OCI-LY1 (cell line): ENCODE measurements at regions not wholly inside any gene's neighbourhood (a gene's known extent, or its start where the extent isn't known, plus 50 kb on each side); places are given as distances from the start of the nearest gene placed in this dataset.

Source experiments
- H2AFZ ChIP-seq: fragments of 200-600 bp; sonication (generic), shearing (Covaris generic); 2 replicates; pipeline ENCODE4 v1.6.0; 2014; ENCODE audit warnings: antibody characterized with exemption, mild to moderate bottlenecking, low read length
- H3F3A ChIP-seq: fragments of 200-600 bp; sonication (generic), shearing (Covaris generic); 2 replicates; pipeline ENCODE4 v1.6.0; 2014; ENCODE audit warnings: mild to moderate bottlenecking, antibody characterized with exemption, low read length, moderate library complexity; ENCODE audit not compliant: insufficient read depth
- H3K27ac ChIP-seq: fragments of 200-600 bp; sonication (generic); 2 replicates; pipeline ENCODE4 v1.5.1; 2014; ENCODE audit warnings: low read length, mixed run types, mild to moderate bottlenecking, low read depth; ENCODE audit not compliant: poor library complexity, severe bottlenecking
- H3K27me3 ChIP-seq: fragments of 200-600 bp; sonication (generic); 2 replicates; pipeline ENCODE4 v1.6.0; 2014; ENCODE audit warnings: antibody characterized with exemption, mild to moderate bottlenecking, low read length, moderate library complexity; ENCODE audit not compliant: insufficient read depth
- H3K36me3 ChIP-seq: fragments of 200-600 bp; sonication (generic); 2 replicates; pipeline ENCODE4 v1.6.1; 2014; ENCODE audit warnings: mild to moderate bottlenecking, antibody characterized with exemption, low read length, moderate library complexity, mixed read lengths; ENCODE audit not compliant: insufficient read depth
- H3K4me1 ChIP-seq: fragments of 200-600 bp; sonication (generic); 2 replicates; pipeline ENCODE4 v1.5.1; 2014; ENCODE audit warnings: mild to moderate bottlenecking, low read length, moderate library complexity; ENCODE audit not compliant: insufficient read depth, severe bottlenecking
- H3K4me2 ChIP-seq: fragments of 200-600 bp; sonication (generic), shearing (Covaris generic); 2 replicates; pipeline ENCODE4 v1.6.1; 2014; ENCODE audit warnings: low read length
- H3K4me3 ChIP-seq: fragments of 200-600 bp; sonication (generic); 2 replicates; pipeline ENCODE4 v1.5.1; 2014; ENCODE audit warnings: low read length, low read depth, mild to moderate bottlenecking, mixed read lengths; ENCODE audit not compliant: poor library complexity, severe bottlenecking
- H3K79me2 ChIP-seq: fragments of 200-600 bp; shearing (Covaris generic); 2 replicates; pipeline ENCODE4 v1.6.1; 2016; ENCODE audit warnings: mixed run types, low read length, mixed read lengths; ENCODE audit not compliant: insufficient read depth
- H3K9ac ChIP-seq: fragments of 200-600 bp; sonication (generic), shearing (Covaris generic); 2 replicates; pipeline ENCODE4 v1.6.1; 2014; ENCODE audit warnings: mild to moderate bottlenecking, low read length, mixed read lengths
- H3K9me2 ChIP-seq: fragments of 200-600 bp; sonication (generic), shearing (Covaris generic); 2 replicates; pipeline ENCODE4 v1.6.1; 2014; ENCODE audit warnings: low read depth, mild to moderate bottlenecking, low read length, mixed read lengths
- H3K9me3 ChIP-seq: fragments of 200-600 bp; shearing (Covaris generic); 2 replicates; pipeline ENCODE4 v1.6.1; 2014; ENCODE audit warnings: low read length, mixed read lengths
- H4K20me1 ChIP-seq: fragments of 200-600 bp; sonication (generic), shearing (Covaris generic); 2 replicates; pipeline ENCODE4 v1.6.0; 2016; ENCODE audit warnings: mild to moderate bottlenecking, low read length; ENCODE audit not compliant: insufficient read depth
- CTCF ChIP-seq: fragments of 200-600 bp; sonication (generic), shearing (Covaris generic); IDR thresholded peaks from 2 replicates; pipeline ENCODE4 v1.5.1; 2017; ENCODE audit warnings: mild to moderate bottlenecking, antibody characterized with exemption, low read length, moderate library complexity, mixed read lengths
- EZH2 ChIP-seq: fragments of 200-600 bp; sonication (generic), shearing (Covaris generic); IDR thresholded peaks from 2 replicates; pipeline ENCODE4 v1.8.0; 2017; ENCODE audit warnings: borderline replicate concordance, mixed run types, mild to moderate bottlenecking, antibody characterized with exemption, low read length, moderate library complexity, mixed read lengths

GRCh38 chr3:159818997-159819500 lies 169.6 kb upstream of the IL12A start:
- Histone ChIP-seq H3K27me3 (no peaks in the 10 kb centered on the region), H3F3A (no peaks in the 10 kb centered on the region), H3K9ac (no peak overlapping the region), H2AFZ (no peak overlapping the region), H3K36me3 (no peaks in the 10 kb centered on the region), H3K9me3 (no peaks in the 10 kb centered on the region), H3K79me2 (no peaks in the 10 kb centered on the region), H3K4me1 (no peaks in the 10 kb centered on the region), H3K9me2 (no peaks in the 10 kb centered on the region), H3K27ac (no peak overlapping the region), H3K4me3 (no peak overlapping the region), H3K4me2 (no peak overlapping the region), H4K20me1 (no peaks in the 10 kb centered on the region)
- no peak for TF ChIP-seq EZH2
- no peak for TF ChIP-seq CTCF

GRCh38 chr3:159819676-159820075 lies 169.0 kb upstream of the IL12A start:
- H3K4me2 ChIP-seq: no peak overlapping the region
- H3K9me2 ChIP-seq: no peaks in the 10 kb centered on the region
- no peak overlapping the region for H3K27ac ChIP-seq
- H3K4me1 ChIP-seq: no peaks in the 10 kb centered on the region
- no peaks in the 10 kb centered on the region for H3K27me3 ChIP-seq
- H4K20me1 ChIP-seq: no peaks in the 10 kb centered on the region
- TF ChIP-seq EZH2 (no peak), CTCF (no peak)
- H3K9me3 ChIP-seq: no peaks in the 10 kb centered on the region
- no peak overlapping the region for H3K4me3 ChIP-seq
- H2AFZ ChIP-seq: no peak overlapping the region
- no peaks in the 10 kb centered on the region for H3F3A ChIP-seq
- no peak overlapping the region for H3K9ac ChIP-seq
- H3K79me2 ChIP-seq: no peaks in the 10 kb centered on the region
- H3K36me3 ChIP-seq: no peaks in the 10 kb centered on the region

GRCh38 chr3:159821110-159821509 lies 167.5 kb upstream of the IL12A start:
- Histone ChIP-seq H3K79me2 (no peaks in the 10 kb centered on the region), H3K4me3 (no peak overlapping the region), H3K9ac (no peak overlapping the region), H3K36me3 (no peaks in the 10 kb centered on the region), H3K27ac (no peak overlapping the region), H3F3A (no peaks in the 10 kb centered on the region), H3K27me3 (no peaks in the 10 kb centered on the region), H3K4me2 (no peak overlapping the region), H4K20me1 (no peaks in the 10 kb centered on the region), H3K9me3 (no peaks in the 10 kb centered on the region), H2AFZ (no peak overlapping the region), H3K4me1 (no peaks in the 10 kb centered on the region), H3K9me2 (no peaks in the 10 kb centered on the region)
- TF ChIP-seq EZH2 (no peak), CTCF (no peak)
